Upper lobe of left lung (tissue), 4 donors: ENCODE measurements at regions not wholly inside any gene's neighbourhood (a gene's known extent, or its start where the extent isn't known, plus 50 kb on each side); places are given as distances from the start of the nearest gene placed in this dataset.

Experiments
- POLR2A ChIP-seq, 4 donors: fragments of 450-650 bp; IDR thresholded peaks; one replicate each; pipeline ENCODE4 v1.5.1; 2016 to 2017; ENCODE audit warnings: antibody characterized with exemption in 4 of 4, mild to moderate bottlenecking in 2 of 4
- POLR2AphosphoS5 ChIP-seq, 2 donors: sonication (generic); formaldehyde crosslinking; IDR thresholded peaks; one replicate each; pipeline ENCODE4 v1.5.1; 2017; ENCODE audit warnings: antibody characterized with exemption in 2 of 2
- TF ChIP-seq, protein P1 (sequence below), 6 experiments: fragments of 450-650 bp in 4 of 6; fragments of 200-600 bp in 2 of 6; sonication (generic) in 2 of 6; IDR thresholded peaks; one replicate each; pipeline ENCODE4 v1.5.1; 2016 to 2019; ENCODE audit warnings: antibody characterized with exemption in 6 of 6

DNA sequence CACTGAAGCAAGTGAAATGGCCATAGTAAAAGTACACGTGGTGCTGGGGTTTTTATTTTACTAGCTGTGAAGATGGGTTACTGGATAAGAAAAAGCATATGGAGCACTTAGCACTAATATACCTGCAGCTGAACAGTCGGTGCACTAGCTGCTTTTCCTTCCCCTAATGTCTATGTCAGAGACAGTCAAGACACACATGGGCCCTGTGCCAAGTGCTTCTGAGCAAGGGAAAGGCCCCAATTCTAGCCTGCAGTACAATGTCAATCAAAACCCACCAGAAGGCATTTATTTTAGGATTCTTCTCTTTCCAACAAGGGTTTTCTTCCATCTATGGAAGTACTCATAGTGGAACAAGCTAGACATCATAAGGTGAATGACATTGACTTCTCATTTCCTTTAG lies 716.7 kb downstream of the CCSER2 start:
- TF ChIP-seq POLR2AphosphoS5 (IDR thresholded peaks at IDR 0.05), result no peak
- TF ChIP-seq, protein P1, sequence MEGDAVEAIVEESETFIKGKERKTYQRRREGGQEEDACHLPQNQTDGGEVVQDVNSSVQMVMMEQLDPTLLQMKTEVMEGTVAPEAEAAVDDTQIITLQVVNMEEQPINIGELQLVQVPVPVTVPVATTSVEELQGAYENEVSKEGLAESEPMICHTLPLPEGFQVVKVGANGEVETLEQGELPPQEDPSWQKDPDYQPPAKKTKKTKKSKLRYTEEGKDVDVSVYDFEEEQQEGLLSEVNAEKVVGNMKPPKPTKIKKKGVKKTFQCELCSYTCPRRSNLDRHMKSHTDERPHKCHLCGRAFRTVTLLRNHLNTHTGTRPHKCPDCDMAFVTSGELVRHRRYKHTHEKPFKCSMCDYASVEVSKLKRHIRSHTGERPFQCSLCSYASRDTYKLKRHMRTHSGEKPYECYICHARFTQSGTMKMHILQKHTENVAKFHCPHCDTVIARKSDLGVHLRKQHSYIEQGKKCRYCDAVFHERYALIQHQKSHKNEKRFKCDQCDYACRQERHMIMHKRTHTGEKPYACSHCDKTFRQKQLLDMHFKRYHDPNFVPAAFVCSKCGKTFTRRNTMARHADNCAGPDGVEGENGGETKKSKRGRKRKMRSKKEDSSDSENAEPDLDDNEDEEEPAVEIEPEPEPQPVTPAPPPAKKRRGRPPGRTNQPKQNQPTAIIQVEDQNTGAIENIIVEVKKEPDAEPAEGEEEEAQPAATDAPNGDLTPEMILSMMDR (IDR thresholded peaks at IDR 0.05), result no peak
- no peak for TF ChIP-seq POLR2A (IDR thresholded peaks at IDR 0.05)
